AG20443 (cell line): ENCODE measurements at regions not wholly inside any gene's neighbourhood (a gene's known extent, or its start where the extent isn't known, plus 50 kb on each side); places are given as distances from the start of the nearest gene placed in this dataset.
"Not testable (repeated sequence)": the region's sequence is repeated elsewhere in the genome, so short reads cannot be mapped to it uniquely, and the experiment has no call there.

Experiments used
- DNase-seq: peaks from one replicate; pipeline ENCODE4 v3.0.0; 2012; ENCODE audit warnings: low spot score, mixed read lengths

DNA sequence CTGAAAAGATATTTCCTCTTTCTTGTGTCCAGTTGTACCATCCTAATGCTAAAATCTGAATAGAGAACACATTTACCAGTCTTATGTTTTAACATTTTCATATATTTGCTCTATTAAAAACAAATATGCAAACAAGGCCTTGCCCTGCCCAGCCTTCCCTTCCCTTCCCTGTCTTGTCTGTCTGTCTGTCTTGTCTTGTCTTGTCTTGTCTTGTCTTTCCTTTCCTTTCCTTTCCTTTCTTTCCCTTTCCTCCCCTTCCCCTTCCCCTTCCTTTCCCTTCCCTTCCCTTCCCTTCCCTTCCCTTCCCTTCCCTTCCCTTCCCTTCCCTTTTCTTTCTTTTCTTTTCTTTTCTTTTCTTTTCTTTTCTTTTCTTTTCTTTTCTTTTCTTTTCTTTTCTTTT is 1103.5 kb downstream of the STIM2 start:
- no peak for DNase-seq

DNA sequence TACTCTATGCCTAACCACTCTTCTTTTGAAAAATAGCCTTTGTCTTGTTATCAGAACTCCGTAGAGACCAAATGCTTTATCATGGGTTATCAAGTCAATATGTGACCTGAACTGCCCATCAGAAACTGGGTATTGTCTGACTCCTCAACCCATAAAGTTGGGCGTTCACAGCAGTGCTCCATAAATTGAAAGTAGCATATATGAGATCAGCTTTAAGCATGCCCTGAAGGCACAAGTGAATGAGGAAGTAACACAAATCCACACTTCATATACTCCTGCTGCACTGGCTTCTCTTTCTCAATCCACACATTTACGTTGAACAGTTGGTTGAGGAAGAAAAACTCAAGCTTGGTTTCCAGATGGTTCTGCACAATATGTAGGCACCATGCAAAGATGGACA is 1106.0 kb downstream of the STIM2 start:
- DNase-seq: no peak

DNA sequence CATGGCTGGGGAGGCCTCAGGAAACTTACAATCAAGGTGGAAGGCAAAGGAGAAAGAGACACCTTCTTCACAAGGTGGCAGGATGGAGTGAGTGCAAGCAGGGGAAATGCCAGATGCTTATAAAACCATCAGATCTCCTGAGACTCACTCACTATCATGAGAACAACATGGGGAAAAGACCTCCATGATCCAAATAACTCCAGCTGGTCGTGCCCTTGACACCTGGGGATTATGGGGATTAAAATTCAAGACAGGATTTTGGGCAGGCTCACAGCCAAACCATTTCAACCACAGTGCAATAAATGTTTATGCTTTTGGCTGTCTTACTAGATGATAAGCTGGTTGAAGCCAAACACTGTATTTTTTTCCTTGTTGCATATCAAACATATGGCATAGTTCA is 1112.4 kb downstream of the STIM2 start:
- DNase-seq: no peak

DNA sequence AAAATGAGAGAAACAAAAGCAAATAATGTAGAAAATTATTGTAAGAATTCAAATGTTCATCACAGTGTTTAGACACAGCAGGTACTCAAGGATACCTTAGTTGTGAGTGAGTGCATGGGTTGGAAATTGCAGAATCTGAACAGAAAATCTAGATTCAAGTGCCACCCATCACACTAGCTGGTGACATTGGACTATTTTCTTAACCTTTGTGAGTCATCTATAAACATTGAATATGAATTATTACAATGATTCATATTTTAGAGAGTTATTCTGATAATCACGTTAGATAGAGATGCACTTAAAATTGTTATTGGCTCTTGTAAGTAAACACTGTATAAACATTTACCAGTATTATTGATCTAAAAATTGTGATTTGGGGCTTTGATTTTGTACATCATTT is 1113.1 kb downstream of the STIM2 start:
- no peak for DNase-seq

DNA sequence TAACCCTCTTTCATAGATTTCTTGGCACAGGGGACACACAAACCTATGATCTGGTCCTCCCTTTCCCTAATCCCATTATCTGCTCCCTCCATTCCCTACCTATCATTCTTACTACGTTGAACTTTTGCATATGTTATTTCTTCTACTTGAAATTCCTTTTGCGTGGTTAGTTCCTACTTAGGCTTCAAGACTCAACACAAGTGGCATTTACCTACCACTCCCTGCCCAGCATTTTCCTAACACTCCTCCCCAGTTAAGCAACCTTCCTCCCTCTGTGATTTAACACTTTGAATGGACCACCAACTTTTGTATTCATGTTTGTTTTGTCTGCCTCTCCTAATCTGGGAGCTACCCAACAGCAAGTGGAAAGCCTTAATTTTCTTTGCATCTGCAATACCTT is 1113.7 kb downstream of the STIM2 start:
- DNase-seq: no peak

DNA sequence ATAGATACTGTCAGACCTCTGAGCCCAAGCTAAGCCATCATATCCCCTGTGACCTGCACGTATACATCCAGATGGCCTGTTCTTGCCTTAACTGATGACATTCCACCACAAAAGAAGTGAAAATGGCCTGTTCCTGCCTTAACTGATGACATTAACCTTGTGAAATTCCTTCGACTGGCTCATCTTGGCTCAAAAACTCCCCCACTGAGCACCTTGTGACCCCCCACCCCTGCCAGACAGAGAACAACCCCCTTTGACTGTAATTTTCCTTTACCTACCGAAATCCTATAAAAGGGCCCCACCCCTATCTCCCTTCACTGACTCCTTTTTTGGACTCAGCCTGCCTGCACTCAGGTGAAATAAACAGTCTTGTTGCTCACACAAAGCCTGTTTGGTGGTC is 1114.2 kb downstream of the STIM2 start:
- DNase-seq: not testable (repeated sequence)

DNA sequence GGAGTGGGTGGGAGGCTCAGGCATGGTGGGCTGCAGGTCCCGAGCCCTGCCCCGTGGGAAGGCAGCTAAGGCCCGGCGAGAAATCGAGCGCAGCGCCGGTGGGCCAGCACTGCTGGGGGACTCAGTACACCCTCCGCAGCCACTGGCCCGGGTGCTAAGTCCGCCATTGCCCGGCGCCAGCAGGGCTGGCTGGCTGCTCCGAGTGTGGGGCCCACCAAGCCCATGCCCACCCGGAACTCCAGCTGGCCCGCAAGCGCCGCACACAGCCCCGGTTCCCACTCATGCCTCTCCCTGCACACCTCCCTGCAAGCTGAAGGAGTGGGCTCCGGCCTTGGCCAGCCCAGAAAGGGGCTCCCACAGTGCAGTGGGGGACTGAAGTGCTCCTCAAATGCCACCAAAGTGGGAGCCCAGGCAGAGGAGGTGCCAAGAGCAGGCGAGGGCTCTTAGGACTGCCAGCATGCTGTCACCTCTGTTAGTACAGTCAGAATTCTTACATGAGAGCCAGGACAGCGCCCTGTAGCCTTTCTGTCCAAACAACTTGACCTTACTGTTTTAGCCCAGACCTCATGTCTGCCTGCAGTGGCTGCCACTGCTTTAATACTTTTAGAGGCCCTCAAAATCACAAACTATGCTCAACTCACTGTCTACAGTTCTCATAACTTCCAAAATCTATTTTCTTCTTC is 1117.9 kb downstream of the STIM2 start:
- not testable (repeated sequence) for DNase-seq

DNA sequence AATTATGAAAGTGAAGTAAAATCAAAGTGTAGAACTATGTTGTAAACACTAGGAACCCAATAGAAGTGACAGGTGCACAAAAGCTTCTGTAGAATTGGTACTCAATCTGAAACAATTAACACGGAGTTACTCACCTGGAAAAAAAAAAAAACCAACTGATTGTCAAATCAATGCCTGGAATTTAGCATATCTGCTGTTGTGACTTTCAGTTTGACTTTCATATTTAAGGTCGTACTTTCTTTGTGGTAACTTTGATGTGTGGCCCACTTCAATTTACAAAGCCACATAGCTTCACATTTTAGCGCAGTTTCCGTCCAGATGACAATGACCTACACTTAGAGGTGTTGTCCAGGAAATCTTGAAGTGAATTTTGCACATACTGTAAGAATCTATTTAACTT is 1124.9 kb downstream of the STIM2 start:
- no peak for DNase-seq

DNA sequence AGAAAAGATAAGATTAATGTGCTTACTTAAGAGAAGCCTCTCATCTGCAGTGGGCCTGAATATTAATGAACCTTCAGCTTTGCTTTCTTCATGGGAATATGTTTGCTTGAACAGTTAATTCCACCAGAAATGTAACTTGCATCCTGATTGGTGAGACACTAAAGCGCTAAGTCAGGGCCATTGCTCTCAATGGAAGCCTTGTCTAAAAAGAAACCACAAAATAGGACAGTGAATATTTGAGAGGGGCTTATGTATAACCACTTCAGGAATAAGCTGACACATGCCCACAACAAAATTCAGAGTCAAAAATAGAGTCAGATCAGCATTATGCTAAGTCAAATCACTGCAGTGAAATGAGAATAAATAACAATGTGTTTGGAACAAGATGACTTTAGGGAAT is 1125.8 kb downstream of the STIM2 start:
- DNase-seq: no peak

DNA sequence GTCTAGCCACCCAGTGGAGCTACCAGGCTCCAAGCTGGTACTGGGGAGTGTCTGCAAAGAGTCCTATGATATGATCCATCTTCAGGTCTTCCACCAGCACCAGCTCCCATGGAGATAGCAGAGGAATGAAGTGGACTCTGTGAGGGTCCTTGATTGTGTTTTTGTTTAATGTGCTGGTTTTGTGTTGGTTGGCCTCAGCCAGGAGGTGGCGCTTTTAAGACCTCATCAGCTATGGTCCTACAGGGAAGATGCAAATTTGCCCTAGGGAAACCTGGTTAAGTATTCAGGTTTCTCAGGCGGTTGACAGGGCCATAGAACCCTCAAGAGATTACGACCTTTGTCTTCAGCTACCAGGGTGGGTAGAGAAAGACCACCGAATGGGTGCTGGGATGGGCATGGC is 1141.1 kb downstream of the STIM2 start:
- no peak for DNase-seq

DNA sequence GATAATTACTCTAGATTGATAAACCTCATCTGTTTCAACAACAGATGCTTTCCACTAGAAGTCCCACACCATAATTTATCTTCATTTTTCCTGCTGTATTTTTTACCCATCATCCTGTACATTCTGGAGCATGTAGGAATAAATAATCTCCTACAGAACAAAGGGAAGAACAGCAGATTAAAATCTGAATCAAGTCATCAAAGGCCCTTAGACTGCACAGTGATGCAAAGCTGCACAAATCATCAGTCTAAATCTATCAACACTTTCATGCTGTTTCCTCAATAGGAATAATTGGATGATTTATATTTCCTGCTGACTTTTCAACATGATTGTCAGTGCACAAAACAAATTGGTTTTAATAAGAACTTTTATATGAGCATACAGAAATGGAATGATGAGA is 1143.9 kb downstream of the STIM2 start:
- DNase-seq: no peak

DNA sequence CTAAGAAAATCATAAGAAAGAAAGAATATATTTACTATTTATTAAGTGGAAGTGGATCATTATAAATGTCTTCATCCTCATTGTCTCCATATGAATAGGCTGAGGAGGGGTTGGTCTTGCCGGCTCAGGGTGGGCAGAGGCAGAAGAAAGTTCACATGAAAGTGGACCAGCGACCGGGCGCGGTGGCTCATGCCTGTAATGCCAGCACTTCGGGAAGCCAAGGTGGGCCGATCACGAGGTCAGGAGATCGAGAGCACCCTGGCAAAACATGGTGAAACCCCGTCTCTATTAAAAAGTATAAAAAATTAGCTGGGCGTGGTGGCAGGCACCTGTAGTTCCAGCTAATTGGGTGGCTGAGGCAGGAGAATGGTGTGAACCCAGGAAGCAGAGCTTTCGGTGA is 1145.4 kb downstream of the STIM2 start:
- DNase-seq: no peak

DNA sequence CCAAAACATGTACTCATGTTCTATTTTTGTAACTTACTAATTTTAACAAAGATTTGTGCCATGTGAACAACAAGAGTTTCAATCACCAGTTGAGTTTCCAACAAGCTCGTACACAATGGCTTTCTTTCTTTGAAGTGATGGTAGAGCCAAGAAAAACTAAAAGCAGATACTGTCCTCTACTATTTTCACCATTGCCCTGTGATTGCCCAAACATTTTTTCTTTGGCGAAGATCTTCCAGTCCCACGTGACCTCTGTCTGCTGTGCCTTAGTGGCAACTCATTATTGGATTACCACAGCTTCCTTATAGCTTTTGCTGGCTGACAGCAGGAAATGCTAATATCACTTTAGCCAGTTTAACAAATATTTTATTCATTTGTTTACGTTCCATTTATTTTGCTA is 1147.1 kb downstream of the STIM2 start:
- no peak for DNase-seq

DNA sequence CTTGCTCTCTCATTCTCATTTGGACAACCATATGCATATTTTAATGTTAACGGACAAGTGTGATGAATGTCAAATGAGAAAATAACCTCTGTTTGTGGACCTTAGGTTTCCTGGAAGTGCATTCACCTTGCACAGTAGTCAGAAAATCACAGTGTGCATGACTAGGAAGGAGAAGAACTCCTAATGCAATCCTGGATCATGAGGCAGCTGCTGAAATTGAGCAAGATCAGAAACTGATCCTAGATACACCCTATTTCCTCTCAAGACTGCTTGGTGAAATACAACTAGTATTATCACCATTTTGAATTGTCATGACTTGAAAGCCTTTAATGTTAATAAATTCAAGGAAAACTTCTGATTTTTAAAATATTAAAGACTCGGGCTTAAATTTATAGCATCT is 1148.9 kb downstream of the STIM2 start:
- no peak for DNase-seq

DNA sequence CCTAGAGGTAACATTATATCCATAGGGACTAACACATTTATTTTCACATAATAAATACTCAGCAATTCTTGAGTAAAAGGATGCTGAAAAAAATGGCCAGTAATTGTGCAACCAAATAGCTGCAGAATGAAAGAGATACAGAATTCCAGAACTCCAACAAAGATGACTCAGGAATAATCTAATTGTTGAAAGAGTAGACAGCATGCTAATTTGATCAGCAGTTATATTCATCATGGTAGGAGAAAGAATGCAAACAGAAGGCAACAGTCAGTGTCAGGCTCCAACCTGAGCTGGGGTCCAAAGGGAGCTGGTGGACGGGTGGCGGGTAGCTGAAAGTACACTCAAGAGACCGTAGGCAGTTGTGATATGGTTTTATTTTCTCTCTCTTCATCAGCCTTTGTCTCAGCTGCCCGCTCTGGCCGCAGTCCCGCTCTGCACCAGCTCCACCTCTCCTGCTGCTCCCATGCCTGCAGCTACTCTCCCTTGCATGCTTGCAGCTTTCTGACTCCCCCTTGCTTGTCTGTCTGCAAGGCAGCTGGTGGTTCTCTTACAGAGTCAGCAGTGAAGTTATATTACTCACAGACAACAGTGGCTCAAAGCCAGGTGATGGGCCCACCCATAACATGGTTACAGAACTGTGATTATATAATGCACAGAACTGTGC is 1150.1 kb downstream of the STIM2 start:
- no peak for DNase-seq

DNA sequence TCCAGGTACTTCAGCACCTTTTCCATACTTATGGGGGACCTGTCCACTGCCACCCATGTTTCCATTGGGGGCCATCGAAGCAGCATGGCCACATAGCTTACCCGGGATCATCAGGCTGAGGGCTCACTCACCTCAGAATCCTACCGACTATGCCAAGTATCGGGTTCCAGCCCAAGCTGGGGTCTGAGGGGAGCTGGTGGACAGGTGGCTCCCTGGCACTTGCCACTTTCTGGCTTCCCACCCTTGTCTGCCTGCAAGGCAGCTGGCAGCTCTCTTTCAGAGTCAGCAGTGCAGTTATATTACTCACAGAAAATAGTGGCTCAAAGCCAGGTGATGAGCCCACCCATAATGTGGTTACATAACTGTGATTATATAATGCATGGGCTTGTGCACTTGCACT is 1153.8 kb downstream of the STIM2 start:
- DNase-seq: no peak

DNA sequence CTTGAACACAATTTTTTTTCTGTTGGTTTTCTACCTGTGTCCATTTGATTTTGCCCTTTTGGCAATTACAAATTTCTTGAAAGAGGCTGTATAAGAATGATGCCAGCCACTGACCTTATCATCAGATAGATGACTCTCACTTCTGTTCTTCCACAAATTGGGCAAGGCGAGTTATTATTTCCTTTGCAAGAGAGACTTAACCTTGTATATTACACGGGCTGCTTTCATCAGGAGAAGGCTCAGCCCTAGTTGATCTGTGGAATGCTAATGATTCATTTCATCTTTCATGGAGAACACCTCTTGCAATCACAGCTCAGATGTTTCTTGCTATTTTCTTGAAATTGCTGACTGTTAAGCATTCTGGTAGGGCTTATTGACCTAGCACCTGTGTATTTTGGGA is 1155.4 kb downstream of the STIM2 start:
- DNase-seq: no peak

DNA sequence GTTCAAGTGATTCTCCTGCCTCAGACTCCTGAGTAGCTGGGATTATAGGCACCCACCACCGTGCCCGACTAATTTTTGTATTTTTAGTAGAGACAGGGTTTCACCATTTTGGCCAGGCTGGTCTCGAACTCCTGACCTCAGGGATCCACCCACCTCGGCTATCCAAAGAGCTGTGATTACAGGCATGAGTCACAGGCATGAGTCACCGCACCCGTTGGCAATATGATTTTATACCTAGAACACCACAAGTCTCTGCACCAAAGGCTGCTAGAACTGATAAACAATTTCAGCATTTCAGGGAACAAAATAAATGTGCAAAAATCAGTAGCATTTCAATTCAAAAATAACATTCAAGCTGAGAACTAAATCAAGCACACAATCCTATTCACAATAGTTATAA is 1177.6 kb downstream of the STIM2 start:
- DNase-seq: not testable (repeated sequence)

DNA sequence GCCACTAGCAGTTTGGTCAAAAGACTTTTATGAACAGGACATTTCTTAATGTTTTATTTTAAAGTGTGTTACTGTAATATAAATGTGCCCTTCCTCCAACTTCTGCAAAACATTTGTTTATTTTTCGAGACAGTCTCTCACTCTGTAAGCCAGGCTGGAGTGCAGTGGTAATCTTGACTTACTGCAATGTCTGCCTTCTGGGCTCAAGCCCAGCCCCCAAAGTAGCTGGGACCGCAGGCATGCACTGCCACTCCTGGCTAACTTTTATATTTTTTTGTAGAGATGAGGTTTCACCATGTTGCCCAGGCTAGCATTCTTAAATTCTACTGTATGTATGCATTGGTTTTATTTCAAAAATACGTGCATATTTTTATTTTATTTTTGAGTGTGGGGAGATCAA is 1201.9 kb downstream of the STIM2 start:
- DNase-seq: no peak

DNA sequence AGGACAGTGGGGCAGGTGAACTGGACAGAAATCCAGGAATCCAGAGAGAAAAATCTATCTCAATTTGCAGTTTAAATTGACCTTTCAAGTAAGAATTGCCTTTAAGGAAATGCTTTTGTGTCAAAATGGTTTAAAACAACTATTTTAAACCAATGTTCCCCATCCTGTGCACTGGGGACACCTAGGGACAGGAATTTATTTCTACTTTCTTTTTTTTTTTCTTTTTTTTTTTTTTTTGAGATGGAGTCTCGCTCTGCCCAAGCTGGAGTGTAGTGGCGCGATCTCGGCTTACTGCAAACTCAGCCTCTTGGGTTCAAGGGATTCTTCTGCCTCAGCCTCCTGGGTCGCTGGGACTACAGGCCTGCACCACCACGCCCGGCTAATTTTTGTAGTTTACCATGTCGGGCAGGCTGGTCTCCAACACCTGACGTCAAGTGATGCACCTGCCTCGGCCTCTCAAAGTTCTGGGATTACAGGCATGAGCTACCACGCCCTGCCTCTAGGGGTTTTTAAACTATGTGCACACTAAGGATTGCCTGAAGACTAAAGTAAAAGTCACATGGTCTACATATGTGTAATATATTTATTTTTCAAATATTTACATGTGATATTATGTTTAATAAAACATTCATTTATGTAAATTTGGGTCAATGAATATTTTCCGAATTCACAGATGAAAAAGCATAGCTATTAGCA is 1213.4 kb downstream of the STIM2 start:
- no peak for DNase-seq

DNA sequence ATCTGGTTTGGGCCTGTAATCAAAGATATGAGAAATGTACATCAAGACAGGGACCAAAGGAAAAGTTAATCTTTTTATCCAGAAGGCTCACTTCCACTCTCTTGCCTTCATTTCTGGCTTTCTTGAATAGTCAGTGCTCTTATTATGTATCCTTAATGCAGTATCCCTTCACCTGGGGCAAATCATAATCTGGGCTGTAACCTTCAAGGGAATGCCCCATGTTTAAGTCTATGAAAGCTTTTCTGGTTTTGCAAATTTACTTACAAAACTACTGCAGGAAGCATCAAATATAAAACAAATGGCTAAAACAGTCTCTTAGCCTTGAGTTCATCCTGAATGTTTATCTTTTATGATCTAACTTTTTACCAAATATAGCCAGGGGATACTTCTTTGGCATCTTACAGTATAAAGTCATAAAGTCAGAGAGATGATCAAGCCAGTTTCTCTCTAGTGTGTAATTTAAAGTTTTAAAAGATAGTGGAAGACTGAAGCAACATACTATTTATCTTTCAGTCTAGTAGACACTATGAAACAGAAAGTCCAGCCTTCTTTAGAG is 1214.8 kb downstream of the STIM2 start:
- no peak for DNase-seq

DNA sequence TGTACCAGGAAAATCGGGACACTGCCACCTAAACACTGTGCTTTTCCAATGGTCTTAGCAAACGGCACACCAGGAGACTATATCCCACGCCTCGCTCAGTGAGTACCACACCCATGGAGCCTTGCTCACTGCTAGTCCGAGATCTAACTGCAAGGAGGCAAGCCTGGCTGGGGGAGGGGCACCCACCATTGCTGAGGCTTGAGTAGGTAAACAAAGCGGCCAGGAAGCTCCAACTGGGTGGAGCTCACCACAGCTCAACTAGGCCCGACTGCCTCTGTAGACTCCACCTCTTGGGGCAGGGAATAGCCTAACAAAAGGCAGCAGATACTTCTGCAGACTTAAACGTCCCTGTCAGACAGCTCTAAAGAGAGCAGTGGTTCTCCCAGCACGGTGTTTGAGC is 1216.6 kb downstream of the STIM2 start:
- DNase-seq: not testable (repeated sequence)

DNA sequence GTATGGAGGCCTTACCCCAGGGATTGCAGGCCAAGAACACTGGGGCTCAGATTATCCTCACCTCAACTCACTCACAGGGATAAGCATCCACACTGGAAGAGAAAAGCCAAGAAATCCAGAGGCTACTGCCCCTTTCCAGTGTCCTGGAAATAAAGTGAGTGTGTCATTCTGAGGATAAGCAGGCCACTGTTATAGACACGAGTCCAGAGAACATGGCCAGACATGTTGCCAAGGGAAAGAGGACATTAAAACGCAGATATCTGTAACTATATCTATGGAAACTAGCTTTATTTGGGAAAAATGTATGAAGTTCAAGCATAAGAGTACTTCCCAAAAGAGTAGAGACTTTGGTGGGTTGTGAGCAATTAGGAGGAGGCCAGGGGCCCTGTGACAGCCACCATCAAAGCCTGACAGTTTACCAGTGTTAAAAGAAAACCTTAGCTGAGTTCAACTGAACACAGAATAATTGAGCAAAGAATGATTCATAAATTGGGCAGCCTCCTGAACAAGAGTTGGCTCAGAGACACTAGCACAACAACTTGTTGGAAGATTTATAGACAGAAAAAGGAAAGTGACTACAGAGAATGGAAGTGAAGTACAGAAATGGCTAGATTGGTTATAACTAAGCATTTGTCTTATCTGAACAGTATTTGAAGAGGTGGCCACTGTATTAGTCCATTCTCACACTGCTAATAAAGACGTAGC is 1222.2 kb downstream of the STIM2 start:
- no peak for DNase-seq
